NCI-H146 treated with DMSO at 0.1 percent for 48 hours (cell line): ENCODE measurements at regions not wholly inside any gene's neighbourhood (a gene's known extent, or its start where the extent isn't known, plus 50 kb on each side); places are given as distances from the start of the nearest gene placed in this dataset.

Experiments
- DNase-seq: peaks from one replicate; lab custom pipeline; 2025; ENCODE audit not compliant: unreplicated experiment; lab: John Stamatoyannopoulos, UW

GRCh38 chr1:222243902-222244301 is 304.0 kb downstream of the HHIPL2 start:
- DNase-seq, result no peak

GRCh38 chr1:222242492-222242891 is 305.4 kb downstream of the HHIPL2 start:
- no peak for DNase-seq

- no peak for DNase-seq
Observed at GRCh38 chr1:222241410-222241809, 306.5 kb downstream of the HHIPL2 start.

- no peak for DNase-seq
Observed at GRCh38 chr1:222240536-222241181, 307.2 kb downstream of the HHIPL2 start.

GRCh38 chr1:222239130-222239529 is 308.8 kb downstream of the HHIPL2 start:
- DNase-seq, result no peak

- DNase-seq, result no peak
Observed at GRCh38 chr1:222234351-222234750, 313.6 kb downstream of the HHIPL2 start.

GRCh38 chr1:222233444-222234158 is 314.3 kb downstream of the HHIPL2 start:
- DNase-seq, result no peak

GRCh38 chr1:222232842-222233241 is 315.1 kb downstream of the HHIPL2 start:
- DNase-seq, result no peak

- no peak for DNase-seq
Observed at GRCh38 chr1:222229672-222230312, 318.1 kb downstream of the HHIPL2 start.

- no peak for DNase-seq
Observed at GRCh38 chr1:222225316-222225691, 322.6 kb downstream of the HHIPL2 start.

GRCh38 chr1:222224636-222225315 is 323.1 kb downstream of the HHIPL2 start:
- DNase-seq, result no peak

- no peak for DNase-seq
Observed at GRCh38 chr1:222224156-222224555, 323.7 kb downstream of the HHIPL2 start.

- no peak for DNase-seq
Observed at GRCh38 chr1:222223010-222223409, 324.9 kb downstream of the HHIPL2 start.

- no peak for DNase-seq
Observed at GRCh38 chr1:222216255-222216754, 331.6 kb downstream of the HHIPL2 start.

GRCh38 chr1:222210776-222211175 is 337.1 kb downstream of the HHIPL2 start:
- DNase-seq, result no peak

GRCh38 chr1:222204475-222204874 is 343.4 kb downstream of the HHIPL2 start:
- no peak for DNase-seq

- DNase-seq, result no peak
Observed at GRCh38 chr1:222202831-222203230, 345.1 kb downstream of the HHIPL2 start.

GRCh38 chr1:222196736-222197135 is 351.2 kb downstream of the HHIPL2 start:
- DNase-seq, result no peak

- DNase-seq, result no peak
Observed at GRCh38 chr1:222196288-222196687, 351.6 kb downstream of the HHIPL2 start.

- no peak for DNase-seq
Observed at GRCh38 chr1:222195857-222196256, 352.0 kb downstream of the HHIPL2 start.

- no peak for DNase-seq
Observed at GRCh38 chr1:222189218-222189617, 358.7 kb downstream of the HHIPL2 start.
